GM18507 (cell line): ENCODE measurements at regions not wholly inside any gene's neighbourhood (a gene's known extent, or its start where the extent isn't known, plus 50 kb on each side); places are given as distances from the start of the nearest gene placed in this dataset.

Experiments
- DNase-seq: peaks from one replicate; pipeline ENCODE4 v3.0.0; 2011; ENCODE audit warnings: low read depth; ENCODE audit not compliant: insufficient read length; ENCODE audit errors: extremely low spot score
- FAIRE-seq: peaks from 2 replicates; lab custom pipeline; 2011; peaks lifted over from hg19 to GRCh38; lab: Jason Lieb, UNC

DNA sequence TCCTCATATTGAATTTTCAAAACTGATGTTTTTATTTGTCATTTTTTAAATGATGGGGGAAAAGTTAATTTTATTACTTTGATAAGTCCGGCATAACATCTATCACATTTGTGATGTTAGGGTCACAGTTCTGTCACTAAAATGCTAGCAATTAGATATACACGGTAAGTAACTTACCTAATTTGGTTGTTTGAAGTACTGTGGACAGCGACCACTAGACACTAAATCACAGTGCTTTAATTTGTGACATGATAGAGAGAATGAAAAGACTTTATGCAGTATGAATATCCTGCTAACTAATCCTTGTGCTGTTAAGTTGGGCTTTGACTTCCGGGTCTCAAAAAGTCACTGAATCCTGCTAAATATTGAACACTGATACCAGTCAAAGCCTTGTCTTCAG is 857.3 kb upstream of the KCND2 start:
- FAIRE-seq: no peak
- DNase-seq: no peak

DNA sequence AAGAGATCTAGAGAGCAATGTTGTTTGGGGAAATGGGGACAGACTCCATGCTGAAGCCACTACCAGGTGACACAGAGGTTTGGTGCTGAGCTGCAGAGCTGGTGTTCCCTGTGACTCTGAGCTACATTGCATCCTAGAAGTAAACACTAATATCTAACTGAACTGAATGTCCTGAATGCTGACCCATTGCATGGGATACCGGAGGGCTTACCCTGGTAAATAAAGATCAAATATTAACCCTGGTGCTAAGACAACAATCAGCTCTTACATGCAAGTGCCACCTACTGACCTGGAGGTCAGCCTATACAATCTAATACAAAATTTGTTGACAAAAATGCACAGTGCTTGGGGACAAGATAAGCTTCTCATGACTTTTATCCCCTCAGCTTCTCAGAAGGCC is 851.3 kb upstream of the KCND2 start:
- DNase-seq: no peak
- FAIRE-seq: no peak

DNA sequence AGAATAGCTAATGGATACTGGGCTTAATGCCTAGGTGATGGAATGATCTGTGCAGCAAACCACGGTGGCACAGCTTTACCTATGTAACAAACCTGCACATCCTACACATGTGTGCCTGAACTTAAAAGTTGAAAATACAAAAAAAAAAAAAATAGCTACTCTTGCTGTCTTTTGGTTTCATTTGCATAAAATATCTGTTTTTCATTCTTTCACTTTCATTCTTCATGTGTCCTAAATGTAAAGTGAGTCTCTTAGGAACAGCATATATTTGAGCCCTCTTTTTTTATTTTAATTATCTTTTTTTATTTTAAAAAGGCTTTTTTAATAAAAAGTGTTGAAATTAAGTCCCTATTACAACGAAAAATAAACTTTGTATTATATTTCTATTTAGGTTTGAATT is 836.1 kb upstream of the KCND2 start:
- FAIRE-seq: no peak

DNA sequence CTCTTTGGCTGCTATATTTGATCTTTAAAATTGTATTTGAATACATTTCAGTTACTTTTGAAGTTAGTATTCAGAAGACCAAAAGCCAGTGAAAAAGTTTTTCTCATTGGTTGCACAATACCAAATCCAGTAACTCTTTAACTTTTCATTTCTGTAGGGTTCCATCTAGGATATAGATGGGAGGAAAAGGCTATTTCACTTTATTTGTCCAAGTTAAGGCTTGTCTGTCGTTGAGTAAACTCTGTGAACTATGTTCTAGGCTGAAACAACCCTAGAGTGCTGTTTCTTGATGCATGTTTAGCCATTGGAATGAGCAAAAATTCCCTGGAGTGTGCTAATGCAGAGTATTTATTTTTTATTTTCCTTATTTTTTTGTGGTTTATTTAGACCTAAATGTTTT is 834.7 kb upstream of the KCND2 start:
- FAIRE-seq (no peak), DNase-seq (no peak)

More for the DNA sequence above, 836.1 kb upstream of the KCND2 start:
- DNase-seq: no peak

DNA sequence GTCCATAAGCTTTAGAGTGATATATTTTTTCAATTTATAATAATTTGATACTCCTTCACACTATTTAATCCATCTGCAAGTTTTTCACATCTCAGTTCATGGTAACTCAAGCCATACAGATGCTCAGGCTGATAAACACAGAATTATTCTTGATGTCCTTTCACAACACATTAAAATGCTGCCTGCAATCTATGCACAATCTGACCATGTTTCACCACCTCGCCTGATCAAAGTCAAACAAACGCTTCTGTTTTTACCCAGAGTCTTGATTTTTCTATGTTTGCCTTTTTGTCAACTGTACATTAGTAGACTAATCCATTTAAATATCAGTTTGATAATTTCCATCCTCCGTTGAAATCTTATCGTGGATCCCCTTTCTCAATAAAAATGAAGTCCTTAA is 833.8 kb upstream of the KCND2 start:
- no peak for DNase-seq
- FAIRE-seq: no peak

DNA sequence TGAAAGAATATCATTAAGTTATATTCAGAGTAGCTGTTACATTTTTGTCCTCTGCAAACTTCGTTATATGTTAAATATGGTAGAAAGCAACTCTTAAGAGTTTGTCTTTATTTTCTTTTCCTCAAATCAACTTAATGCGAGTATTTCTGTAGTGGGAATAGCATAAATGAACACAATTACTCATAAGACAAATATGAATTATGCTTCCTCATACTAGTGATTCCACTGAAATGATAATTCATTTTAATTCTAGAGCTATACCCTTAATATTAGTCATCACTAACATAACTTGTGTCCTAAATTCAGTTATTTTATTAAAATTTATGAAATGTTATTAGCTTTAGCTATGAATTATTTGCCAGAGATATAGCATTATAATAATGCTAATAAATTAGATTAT is 820.6 kb upstream of the KCND2 start:
- DNase-seq: no peak
- no peak for FAIRE-seq

DNA sequence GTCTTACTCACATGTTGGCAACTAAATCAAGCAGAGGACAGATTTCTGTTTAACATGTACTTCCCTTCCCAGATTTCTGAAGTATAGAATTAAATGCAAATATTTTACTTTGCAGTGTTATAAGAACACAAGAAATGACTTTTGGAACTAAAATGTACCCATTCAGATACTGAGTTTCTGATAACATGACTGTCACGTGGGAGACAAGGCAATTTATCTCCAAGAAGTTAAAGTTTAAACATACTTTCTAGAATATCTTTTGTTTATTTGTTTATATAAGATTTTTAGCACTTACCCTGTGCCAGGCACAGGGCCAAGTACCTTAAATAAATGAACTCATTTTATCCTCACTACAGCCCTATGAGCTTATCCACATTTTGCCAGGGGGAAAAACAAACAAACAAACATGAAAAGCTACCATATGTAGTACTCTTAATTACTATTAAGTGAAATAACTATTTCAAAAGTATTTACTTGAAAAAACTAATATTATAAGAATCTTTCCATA is 807.1 kb upstream of the KCND2 start:
- no peak for FAIRE-seq

DNA sequence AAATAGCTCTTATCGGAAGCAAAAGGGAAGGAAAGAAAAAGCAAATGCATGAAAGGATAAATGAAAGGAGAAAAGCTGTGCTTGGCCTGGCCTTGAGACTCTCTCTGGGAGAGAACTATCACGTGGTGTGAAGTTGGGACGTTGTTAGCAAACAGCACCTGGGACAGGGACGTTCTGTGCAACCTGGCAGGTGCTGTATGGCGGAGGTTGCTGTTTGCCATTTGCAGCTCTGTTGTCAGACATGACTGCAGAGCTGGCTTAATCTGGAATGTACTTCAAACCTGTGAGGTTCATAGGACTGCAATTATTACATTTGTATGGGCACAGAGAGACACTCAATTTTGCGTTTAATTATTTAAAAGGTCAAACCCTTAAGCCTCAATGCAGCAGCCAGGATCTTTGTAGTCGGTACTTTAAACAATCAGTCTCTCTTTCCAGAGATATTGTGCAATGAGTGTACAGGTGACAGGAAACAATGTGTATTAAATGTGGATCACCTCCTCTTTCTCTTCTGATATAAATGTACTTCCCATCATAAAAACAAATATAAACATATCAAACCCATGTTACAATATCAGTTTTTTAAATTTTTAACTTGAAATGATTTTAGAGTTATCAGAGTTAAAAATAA is 800.5 kb upstream of the KCND2 start:
- DNase-seq (no peak), FAIRE-seq (no peak)

More for the DNA sequence above, 807.1 kb upstream of the KCND2 start:
- no peak for DNase-seq

DNA sequence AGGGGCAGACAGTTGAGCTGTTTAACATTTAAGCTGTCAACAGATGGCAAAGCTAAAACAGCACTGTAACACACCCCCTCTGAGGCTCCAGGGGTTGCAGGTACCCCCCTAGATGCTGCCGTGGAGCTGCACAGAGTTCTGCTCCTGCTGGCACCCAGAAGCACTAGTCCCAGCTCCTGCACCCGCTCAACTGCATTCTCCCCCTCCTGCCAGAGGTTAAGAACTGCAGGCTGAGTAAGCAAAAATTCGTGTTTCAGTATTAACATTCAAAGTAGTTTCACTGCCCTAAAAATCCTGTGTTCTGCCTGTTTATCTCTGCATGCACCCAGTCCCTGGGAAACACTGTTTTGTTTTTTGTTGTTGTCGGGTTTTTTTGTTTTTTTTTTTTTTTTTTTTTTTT is 790.8 kb upstream of the KCND2 start:
- DNase-seq (no peak), FAIRE-seq (no peak)

DNA sequence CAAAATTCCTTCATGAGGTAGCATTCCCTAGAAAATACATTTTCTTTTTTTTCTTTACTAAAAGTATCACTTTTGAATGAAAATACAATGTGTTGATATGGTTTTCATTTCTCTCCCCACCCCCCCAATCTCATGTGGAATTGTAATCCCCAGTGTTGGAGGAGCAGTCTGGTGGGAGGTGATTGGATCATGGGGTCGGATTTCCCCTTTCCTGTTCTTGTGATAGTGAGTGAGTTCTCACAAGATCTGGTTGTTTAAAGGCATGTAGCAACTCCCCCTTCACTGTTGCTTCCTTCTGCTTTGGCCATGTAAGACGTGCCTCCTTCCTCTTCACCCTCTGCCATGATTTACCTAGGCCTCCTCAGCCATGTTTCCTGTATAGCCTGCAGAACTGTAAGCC is 790.3 kb upstream of the KCND2 start:
- no peak for FAIRE-seq
- no peak for DNase-seq

DNA sequence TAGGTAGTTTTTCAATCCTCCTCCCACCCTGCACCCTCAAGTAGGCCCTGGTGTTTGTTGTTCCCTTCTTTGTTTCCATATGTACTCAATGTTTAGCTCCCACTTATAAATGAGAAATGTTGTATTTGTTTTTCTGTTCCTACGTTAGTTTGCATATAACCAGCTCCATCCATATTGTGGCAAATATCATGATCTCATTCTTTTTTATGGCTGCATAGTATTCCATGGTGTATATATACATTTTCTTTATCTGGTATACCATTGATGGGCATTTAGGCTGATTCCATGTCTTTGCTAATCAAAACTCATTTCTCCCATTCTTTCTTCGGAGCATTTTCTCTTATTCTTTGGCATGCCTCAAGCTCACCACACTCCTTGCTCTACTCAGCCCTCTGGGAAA is 789.6 kb upstream of the KCND2 start:
- no peak for FAIRE-seq

DNA sequence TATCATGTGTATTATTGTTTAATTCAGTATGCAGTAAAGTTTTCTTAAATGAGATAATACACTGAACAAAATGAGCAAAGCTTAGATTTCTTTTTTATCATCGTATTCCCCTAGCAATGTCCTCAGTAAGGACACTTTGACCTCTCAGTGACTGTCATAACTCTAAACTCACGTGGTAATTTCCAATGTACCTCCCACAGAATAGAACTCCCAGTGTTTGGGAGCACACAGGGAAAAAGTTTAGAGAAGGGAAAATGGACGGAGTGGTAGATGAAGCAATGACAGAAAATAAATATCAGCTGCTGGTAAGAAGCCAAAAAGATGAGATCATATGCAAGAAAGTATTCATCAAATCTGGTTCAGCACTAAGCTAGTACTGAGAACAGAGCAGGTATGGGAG is 758.6 kb upstream of the KCND2 start:
- FAIRE-seq (no peak), DNase-seq (no peak)

More for the DNA sequence above, 789.6 kb upstream of the KCND2 start:
- no peak for DNase-seq

DNA sequence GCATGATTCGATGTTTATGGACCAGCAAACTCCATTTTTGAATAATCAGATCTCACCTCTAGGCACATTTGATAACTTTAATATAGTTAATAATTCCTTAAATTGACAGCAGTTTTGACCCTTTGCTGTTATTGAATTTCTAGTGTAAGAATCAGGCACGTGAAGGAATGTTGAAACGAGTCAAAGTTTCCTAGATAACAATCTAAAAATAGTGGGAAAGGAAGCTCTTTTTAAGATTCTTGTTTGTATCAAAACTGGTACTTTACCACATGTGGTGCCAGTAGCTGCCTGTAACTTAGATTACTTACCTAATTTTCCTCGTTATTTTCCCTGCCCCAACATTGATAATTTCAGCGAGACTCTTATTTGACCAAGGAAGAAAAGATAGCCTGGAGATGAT is 757.8 kb upstream of the KCND2 start:
- FAIRE-seq (no peak), DNase-seq (no peak)

DNA sequence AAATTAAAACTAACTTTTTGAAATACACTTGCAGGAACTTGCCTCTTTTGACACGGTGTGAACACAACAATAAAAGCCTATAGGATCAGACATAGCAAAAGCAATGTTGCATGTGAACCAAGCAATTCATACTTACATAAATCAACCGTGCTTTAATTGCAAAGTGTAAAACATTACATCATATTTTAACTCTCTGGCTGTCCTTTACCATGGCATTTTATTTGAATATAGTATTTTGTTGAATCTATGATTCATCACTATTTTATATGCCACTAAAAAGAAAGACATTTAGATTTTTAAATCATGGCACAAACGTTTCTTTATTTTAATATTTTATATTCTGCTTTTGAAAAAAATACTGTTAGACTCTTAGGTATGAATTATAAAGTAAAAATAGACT is 757.0 kb upstream of the KCND2 start:
- FAIRE-seq: no peak
- DNase-seq: no peak

DNA sequence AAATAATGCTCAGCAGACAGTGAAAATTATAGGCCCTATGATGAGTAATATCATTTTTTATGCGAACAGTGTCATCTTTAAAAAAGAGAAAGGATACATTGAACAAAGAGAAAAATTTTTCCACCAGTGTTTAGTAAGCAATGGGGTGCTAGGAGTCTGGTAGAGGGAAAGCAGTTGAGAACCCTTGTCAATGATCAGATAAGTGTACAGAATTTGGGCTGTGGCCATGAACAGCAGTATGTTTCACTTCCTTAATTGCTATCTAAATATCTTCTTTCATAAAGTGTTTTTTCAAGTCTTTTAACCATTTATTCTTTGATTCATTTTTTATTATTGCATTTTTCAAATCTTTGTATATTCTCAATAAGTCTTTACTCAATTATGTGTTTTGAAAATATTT is 750.7 kb upstream of the KCND2 start:
- DNase-seq (no peak), FAIRE-seq (no peak)

DNA sequence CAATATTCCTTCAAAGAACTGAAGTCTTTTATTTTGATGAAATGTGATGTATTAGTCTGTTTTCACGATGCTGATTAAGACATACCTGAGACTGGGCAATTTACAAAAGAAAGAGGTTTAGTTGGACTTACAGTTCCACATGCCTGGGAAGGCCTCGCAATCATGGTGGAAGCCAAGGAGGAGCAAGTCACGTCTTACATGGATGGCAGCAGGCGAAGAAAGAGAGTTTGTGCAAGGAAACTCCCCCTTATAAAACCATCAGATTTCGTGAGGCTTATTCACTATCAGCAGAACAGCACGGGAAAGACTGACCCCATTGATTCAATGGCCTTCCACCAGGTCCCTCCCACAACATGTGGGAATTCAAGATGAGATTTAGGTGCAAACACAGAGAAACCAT is 750.3 kb upstream of the KCND2 start:
- DNase-seq: no peak
- no peak for FAIRE-seq

DNA sequence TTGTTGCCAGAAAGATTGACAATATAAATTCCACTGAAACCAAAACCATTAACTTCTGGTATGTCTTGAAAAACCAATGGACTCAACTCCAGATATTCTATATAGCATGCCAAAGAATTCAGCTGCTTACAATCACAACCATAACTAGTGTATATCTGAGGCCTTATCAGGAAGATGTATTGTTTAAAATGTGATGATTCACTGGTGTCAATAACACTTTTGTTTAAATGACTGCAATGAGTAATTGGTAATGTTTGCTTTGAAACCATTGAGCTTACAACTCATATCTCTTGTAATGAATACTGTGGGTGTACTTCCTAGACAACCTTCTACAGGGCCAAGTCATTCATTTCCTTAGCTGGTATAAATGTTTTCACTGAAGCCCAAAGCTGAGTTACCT is 727.9 kb upstream of the KCND2 start:
- DNase-seq (no peak), FAIRE-seq (no peak)

DNA sequence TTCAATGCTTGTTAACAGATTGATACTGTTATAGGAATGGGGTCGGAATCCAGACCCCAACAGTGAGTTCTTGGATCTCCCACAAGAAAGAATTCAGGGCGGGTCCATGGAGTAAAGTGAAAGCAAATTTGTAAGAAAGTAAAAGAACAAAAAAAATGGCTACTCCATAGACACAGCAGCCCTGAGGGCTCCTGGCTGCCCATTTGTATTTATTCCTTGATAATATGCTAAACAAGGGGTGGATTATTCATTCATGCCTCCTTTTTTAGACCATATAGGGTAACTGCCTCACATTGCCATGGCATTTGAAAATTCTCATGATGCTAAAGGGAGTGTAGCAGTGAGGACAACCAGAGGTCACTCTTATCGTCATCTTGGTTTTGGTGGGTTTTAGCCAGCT is 717.2 kb upstream of the KCND2 start:
- no peak for DNase-seq
- no peak for FAIRE-seq

DNA sequence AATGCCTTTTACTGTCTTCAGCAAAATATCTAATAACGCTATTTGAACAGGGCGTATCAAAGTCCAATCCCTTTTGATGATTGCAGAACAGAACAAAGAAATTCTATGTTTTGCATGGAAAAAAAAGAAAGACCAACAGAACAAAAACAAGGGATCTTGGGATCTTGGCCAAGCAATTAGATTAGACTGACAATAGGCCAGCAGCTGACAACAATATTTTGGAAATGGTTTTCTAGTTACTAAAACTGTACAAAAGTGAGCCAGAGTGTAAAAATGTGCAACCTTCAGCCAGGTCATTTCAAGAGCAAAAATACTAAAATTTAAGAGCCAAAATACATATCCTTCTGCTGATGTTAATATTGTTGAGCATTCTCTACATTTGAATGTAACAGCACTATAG is 716.5 kb upstream of the KCND2 start:
- DNase-seq (no peak), FAIRE-seq (no peak)

DNA sequence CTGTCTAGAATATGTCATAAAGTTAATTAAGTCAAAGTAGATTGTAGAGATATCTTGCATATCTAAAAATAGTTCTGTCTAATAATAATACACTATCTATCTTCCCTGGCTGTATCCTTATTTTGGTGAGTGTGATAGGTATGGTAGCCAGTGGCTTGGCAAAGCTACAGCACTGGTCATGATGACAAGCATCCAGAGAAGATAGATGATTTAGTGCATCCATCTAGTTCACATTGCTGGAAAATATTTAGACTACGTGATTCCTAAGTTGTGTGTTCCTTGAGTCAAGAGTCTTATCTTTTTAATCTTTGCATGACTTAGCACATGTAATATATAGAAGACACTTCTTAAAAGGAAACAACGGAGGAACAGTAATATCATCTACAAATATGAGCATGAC is 711.2 kb upstream of the KCND2 start:
- FAIRE-seq: no peak
- DNase-seq: no peak

DNA sequence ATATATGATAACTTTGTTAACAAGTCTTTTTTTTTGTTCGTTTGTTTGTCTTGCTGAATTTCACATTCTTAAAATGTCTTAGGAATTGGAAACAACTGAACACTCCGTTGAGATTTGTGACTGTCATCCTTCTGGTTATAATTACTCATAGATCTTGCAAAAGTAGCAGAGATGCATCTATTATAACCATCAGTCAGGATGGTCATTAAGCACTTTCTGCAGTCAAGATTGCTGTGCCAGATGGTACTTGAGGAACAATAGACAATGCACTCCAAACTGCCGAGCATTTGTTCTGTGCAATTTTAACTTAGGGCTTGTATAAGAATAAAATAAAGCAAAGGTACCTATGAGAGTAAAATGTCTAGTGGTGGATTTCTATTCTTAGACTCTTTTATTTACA is 710.1 kb upstream of the KCND2 start:
- DNase-seq: no peak
- no peak for FAIRE-seq

DNA sequence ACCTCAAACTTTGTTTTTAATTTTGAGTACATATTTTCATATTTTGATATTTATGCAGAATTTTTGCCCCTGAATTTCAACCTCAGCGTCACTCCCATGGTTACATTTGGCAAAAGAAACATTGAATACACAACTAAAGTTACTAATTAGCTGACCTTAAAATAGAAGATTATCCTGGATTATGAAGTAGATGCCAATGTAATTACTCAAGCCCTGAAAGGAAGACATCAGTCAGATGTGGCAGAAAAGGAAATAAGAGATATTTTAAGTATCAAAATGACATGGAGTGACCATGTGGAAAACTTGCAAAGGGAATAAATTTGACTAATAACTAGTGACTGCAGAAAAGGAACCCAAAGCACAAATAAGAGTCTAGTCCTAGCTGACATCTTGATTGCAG is 701.3 kb upstream of the KCND2 start:
- FAIRE-seq: no peak
- DNase-seq: no peak
